ENCODE measurements at regions not wholly inside any gene's neighbourhood (a gene's known extent, or its start where the extent isn't known, plus 50 kb on each side); places are given as distances from the start of the nearest gene placed in this dataset.

GRCh38 chr6:144335311-144335861, 50.3 kb downstream of the UTRN start:
- no peak for DNase-seq

DNA sequence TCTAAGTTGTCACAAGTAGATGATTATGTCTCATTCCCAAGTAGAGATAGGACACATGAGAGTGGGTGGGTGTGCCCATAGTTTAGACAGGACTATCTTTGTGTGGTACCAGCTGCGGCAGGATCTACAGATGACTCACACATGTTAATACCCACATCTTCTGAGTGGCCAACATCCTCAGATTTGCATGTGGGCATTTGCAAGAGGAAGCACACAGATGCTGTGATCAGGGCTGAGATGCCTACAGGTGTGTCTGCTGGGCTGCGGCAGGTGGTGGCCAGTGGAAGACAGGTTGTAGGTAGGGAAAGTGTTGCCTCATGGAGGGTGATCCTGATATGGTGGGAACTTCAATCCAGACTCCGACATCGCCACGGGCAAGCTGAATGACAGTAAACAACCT, 50.8 kb downstream of the UTRN start:
- peak; percentile 41 for DNase-seq

DNA sequence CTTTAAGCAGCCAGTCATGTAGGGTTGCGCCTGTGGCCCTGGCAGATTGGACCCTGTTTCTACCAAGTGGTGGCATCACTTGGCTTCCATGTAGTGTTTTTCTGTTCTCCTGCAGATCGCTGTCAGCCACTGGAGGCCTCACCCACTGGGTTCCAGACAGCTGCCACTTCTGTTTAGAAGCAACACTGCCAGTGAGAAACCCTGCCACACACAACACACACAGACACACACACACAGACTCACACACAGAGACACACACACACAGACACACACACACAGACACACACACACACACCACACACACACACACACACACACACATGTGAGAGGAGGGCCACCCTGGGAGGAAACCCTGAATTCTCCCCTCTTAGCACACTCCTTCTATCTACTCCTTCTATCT, 51.8 kb downstream of the UTRN start:
- DNase-seq, result no peak

DNA sequence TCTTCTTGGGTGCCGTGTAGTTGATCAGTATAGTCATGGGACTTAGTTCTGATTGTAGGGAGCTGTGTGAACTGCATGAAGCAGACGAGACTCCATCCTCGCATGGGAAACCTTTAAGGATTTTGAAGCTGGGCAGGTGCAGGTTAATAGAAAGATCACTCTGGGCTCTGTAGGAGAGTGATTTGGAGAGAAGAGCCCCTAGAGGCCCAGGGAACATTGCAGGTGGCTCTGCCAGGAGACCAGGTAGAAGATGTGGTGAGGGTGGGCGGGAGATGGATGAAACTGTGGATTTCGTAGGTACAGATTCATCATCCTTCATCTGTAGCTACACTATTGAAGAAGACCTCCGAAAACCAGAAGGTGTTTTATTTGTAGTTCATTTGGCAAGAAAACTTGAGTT, 53.3 kb downstream of the UTRN start:
- no peak for DNase-seq

GRCh38 chr6:144338951-144339700, 54.0 kb downstream of the UTRN start:
- peak; percentile 64 for DNase-seq

DNA sequence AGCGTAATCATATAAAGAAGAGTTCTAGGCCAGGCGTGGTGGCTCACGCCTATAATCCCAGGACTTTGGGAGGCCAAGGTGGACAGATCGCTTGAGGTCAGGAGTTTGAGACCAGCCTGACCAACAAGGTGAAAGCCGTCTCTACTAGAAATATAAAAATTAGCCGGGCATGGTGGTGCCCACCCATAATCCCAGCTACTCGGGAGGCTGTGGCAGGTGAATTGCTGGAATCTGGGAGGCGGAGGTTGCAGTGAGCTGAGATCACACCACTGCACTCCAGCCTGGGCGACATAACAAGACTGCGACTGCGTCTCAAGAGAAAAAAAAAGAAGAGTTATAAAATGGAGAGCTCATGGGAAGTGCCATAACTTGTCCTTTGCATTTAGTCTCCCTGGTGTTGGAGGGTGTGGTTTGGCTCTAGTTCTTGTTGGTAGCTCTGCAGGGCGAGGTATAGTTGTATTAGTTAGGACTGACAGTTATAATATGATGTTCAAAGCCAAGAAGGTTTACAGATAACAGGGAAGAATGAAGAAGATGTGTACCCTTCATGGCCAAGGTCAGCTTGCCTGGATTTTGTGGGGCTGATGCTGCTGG, 54.8 kb downstream of the UTRN start:
- DNase-seq, result no peak

DNA sequence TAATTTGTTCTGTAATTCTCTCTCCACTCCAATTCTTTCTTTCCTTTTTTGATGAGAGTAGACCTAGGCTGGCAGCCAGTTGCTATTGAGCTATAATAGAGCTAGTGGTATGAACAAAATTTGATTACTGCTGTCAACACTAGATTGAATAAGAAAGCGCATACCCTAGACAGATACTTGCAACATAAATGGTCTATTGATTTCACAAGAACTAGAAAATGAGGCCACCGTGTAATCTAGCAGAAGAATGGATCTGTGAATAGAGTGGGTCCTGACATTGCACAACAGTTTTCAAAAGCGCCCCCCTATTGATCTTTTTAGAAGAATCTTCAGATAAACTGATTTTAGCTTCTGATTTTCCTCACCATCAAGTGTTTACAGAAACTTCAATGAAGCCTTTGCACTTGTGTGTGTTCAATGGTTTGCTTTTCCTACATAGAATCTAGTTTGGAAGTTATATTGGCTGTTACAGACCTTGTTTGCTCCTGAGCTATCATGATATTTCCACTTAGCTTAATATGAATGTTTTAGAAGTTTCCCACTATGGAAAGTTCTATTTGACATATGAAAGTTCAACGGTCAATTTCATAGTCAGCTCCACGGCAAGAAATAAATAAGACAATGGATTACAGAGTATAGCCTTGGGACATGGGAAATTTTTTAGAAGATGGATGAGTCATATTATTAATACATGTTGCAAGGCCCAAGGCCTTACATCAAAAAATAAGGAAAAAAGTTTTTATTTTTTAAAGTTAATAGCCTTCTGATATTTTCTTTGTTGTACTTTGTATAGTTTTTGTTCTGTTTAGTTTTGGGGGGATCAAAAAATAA, 55.6 kb downstream of the UTRN start:
- peak; percentile 48 for DNase-seq

DNA sequence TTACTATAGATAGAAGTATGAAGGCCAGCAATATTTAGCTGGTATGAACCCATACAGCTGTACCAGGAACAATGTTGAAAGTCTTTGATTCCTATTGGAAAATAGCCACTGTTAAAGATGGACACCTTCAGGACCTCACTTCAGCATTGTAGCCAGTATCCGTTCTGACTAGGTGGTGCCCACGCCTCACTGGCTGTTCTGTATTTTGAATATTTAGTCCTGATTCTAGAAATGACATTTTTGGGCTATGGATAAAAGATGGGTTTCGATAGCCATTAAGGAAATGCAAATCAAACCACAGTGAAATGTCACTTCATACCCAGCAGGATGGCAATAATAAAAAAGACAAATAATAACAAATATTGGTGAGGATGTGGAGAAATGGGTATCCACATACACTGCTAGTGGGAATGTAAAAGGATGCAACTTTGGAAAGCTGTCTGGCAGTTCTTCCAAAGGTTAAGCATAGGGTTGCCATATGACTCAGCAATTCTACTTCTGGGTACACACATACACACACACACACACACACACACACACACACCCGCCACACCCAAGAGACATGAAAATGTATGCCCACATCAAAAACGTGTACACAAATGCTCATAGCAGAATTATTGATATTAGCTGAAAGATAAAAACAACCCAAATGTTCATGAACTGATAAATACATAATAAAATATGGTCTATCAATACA, 56.8 kb downstream of the UTRN start:
- DNase-seq, result no peak

DNA sequence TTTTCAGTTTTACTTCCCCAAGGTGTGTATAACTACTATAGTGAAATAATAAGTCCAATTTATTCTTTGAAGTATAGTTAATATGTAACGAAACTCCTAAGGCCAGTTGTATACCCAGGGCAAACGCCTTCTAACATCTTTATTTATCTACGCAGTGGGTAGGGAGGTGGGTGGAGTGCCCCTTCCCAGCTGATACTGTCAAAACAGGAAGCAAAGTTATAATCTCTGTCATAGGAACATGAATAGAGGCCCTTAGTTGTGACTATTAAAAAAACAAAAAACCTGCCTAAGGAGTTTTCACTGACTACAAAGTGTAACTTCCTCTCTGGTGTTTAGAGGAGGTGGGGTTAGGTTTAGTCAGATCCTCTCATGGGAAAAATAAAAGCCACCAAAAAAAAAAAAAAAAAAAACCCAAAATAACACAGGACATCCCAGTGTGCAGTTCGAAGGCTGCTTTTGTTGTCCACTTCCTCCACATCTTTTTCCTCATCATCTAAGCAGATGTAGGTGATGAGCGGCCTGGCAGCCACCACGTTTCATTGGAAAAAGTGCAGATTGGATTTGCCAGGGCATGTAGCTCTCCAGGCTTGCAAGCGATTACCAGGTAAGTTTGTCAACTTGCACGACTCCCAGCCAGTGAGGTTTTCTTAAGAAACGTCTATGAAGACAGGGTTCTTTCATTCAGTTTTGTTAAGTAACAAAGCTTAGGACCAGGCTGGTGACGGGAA, 58.7 kb downstream of the UTRN start:
- peak; percentile 76 for DNase-seq

GRCh38 chr6:144344646-144345045, 59.5 kb downstream of the UTRN start:
- DNase-seq, result peak; percentile 49

DNA sequence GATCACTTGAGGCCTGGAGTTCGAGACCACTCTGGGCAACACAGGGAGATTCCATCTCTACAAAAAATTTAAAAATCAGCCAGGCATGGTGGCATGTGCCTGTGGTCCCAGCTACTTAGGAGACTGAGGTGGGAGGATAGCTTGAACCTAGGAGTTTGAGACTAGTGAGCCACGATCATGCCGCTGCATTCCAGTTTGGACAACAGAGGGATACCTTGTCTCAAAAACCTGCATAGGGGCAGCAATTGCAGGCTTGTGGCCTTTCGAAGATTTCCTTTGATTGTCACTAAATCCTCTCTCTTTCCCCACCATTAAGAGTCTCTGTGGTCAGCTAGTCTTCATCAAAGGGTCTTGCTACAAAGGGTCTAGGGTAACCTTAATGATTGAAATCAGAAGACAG, 60.3 kb downstream of the UTRN start:
- no peak for DNase-seq

GRCh38 chr6:144346719-144347447, 61.7 kb downstream of the UTRN start:
- peak; percentile 84 for DNase-seq

DNA sequence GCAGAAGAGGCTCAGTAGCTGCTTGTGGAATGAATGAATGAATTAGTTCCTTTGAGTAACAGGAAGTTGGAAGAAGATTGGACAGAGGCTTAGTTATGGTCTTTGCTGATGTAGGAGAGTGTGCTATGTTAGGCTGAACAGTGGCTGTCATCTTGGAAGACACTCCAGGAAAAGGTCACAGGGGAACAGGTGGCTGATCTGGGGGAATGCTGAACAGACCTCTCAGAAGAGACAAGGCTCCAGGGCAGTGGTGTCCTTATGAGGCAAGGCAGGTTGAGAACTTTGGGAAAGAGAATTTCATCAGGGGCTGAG, 62.3 kb downstream of the UTRN start:
- DNase-seq, result no peak

- DNase-seq, result no peak
These were observed 62.8 kb downstream of the UTRN start for GRCh38 chr6:144347933-144348332.

DNA sequence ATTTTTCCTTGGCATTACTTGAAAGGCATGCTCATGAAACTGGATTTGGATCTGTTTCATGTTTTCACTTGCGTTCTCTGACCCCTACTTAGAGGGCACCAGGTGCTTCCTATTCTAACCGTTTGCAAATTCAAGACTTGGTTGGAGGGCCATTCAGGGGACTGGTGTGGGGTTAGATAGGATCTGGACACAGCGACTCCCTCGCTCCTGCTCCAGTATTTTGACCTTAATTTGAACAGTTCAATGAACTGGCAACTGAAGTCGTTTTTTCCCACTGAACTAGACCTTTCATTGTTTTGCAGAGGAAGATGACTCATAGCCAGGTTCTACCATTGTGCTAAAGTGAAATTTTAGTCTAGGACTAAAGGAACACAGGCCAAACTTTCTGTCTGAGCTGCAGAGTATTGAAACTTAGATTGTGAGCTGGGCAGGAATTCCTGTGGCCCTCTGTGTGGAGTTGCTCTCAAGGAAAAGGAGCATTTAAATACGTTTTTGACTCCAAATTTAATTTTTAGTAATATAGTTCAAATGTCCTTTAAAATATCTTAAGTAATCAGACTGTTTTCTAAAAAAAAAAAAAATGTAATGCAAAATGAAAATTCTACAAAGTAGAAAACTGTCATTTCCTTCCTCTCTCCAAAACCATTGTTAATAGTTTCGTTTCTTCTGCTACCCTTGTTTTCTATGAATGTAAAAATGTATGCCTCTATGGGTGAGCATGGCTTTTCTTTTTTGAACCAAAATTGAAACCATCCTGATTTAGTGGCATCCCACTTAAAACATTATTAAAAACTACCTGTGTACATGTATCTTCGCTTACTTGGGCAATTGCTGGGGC, 64.8 kb downstream of the UTRN start:
- peak; percentile 69 for DNase-seq

DNA sequence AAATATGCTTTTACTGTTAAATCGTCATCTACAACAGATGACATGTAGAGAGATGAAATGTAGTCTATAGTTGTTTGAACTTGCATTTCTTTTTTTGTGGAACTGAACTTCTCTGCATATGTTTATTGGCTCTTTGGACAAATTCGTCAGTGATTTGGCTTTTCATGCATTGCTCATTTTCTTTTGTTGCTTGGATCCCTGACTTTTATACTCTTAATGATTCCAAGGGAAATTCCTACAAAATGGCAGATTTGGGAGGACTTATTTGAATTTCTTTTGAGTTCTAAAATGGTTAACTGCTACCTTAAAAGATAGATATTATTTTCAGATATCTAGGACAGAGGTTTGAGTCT, 65.4 kb downstream of the UTRN start:
- DNase-seq, result peak; percentile 58

- no peak for DNase-seq
These were observed 66.4 kb downstream of the UTRN start for GRCh38 chr6:144351379-144352127.

GRCh38 chr6:144352331-144352730, 67.2 kb downstream of the UTRN start:
- DNase-seq, result peak; percentile 95

DNA sequence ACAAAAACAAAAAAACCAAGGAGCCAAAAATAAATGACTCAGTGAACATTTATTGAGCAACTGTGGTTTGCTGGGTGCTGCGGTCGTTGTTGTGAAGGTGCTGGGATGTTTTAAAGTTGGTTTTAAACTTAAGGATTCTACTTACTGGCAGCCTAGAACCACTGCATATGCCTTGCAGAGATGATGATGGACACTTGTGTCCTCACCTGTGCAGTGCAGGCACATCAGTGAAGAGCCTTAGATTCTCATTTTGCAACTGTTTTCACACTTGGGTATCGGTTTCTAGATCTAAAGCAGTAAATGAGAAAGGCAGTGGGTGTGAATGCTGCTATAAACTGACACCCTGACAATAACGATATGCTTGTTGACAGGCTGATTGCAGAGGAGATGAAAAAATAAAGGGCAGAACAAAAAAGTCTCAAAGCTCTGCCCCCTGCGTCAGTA, 68.8 kb downstream of the UTRN start:
- peak; percentile 58 for DNase-seq

- no peak for DNase-seq
These were observed 74.6 kb downstream of the UTRN start for GRCh38 chr6:144359783-144360182.

Data from inflammatory macrophage treated with lipopolysaccharide for 4 hours (primary cell).